Lung microvascular endothelial cell (primary cell): ENCODE measurements at regions not wholly inside any gene's neighbourhood (a gene's known extent, or its start where the extent isn't known, plus 50 kb on each side); places are given as distances from the start of the nearest gene placed in this dataset.
"Not testable (repeated sequence)": the region's sequence is repeated elsewhere in the genome, so short reads cannot be mapped to it uniquely, and the experiment has no call there.

Source experiments
- DNase-seq, 2 donors: peaks; one replicate each; pipeline versions ENCODE4 v3.0.0 to v3.0.0-alpha.2; 2010; ENCODE audit warnings: low read depth in 2 of 2

GRCh38 chr12:54799966-54800365 lies 54.4 kb upstream of the MUCL1 start:
- not testable (repeated sequence) for DNase-seq

GRCh38 chr12:54798651-54799050 lies 55.7 kb upstream of the MUCL1 start:
- DNase-seq = no peak

- no peak for DNase-seq
Measured at GRCh38 chr12:54796991-54797390, 57.3 kb upstream of the MUCL1 start.

- DNase-seq = no peak
Measured at GRCh38 chr12:54795644-54796043, 58.7 kb upstream of the MUCL1 start.

- no peak for DNase-seq
Measured at GRCh38 chr12:54786081-54786480, 68.2 kb upstream of the MUCL1 start.

GRCh38 chr12:54784115-54784514 lies 70.2 kb upstream of the MUCL1 start:
- DNase-seq = no peak

- not testable (repeated sequence) for DNase-seq
Measured at GRCh38 chr12:54777031-54777430, 77.3 kb upstream of the MUCL1 start.

- DNase-seq = no peak
Measured at GRCh38 chr12:54773593-54773992, 80.7 kb upstream of the MUCL1 start.

GRCh38 chr12:54765652-54766051 lies 88.7 kb upstream of the MUCL1 start:
- no peak for DNase-seq

- DNase-seq = no peak
Measured at GRCh38 chr12:54762390-54762789, 91.9 kb upstream of the MUCL1 start.

- DNase-seq = peak; percentile 5 to 24
Measured at GRCh38 chr12:54759751-54760150, 94.6 kb upstream of the MUCL1 start.

- no peak for DNase-seq
Measured at GRCh38 chr12:54751493-54751892, 102.8 kb upstream of the MUCL1 start.

- peak; percentile 60 to 61 for DNase-seq
Measured at GRCh38 chr12:54749191-54749818, 101.1 kb upstream of the DCD start.

GRCh38 chr12:54744590-54744989 lies 96.4 kb upstream of the DCD start:
- no peak for DNase-seq

- DNase-seq = no peak
Measured at GRCh38 chr12:54740882-54741281, 92.7 kb upstream of the DCD start.

GRCh38 chr12:54736549-54736948 lies 88.4 kb upstream of the DCD start:
- DNase-seq = no peak

- no peak for DNase-seq
Measured at GRCh38 chr12:54734196-54734950, 86.2 kb upstream of the DCD start.

GRCh38 chr12:54725233-54725843 lies 77.2 kb upstream of the DCD start:
- DNase-seq = peak; percentile 34 to 40

- DNase-seq = peak; percentile 33 to 34
Measured at GRCh38 chr12:54723379-54724256, 75.5 kb upstream of the DCD start.

GRCh38 chr12:54721312-54721711 lies 73.1 kb upstream of the DCD start:
- DNase-seq = no peak

- DNase-seq = no peak
Measured at GRCh38 chr12:54719691-54720090, 71.5 kb upstream of the DCD start.

- DNase-seq = no peak
Measured at GRCh38 chr12:54716261-54716660, 68.1 kb upstream of the DCD start.
